Neutrophil (primary cell): ENCODE measurements at regions not wholly inside any gene's neighbourhood (a gene's known extent, or its start where the extent isn't known, plus 50 kb on each side); places are given as distances from the start of the nearest gene placed in this dataset.

Source experiments
- H3K27ac ChIP-seq: fragments of 200-600 bp; sonication (generic); 2 replicates; pipeline ENCODE4 v1.5.1; 2016; ENCODE audit warnings: mild to moderate bottlenecking, moderate library complexity
- H3K27me3 ChIP-seq: fragments of 200-600 bp; sonication (generic); 2 replicates; pipeline ENCODE4 v1.6.0; 2016; ENCODE audit warnings: mild to moderate bottlenecking
- H3K36me3 ChIP-seq: fragments of 200-600 bp; sonication (generic); 2 replicates; pipeline ENCODE4 v1.5.1; 2017
- H3K4me1 ChIP-seq, 2 experiments: fragments of 200-600 bp in 1 of 2; sonication (generic) in 1 of 2; 1 replicate in 1 of 2; 2 replicates in 1 of 2; pipeline versions ENCODE4 v1.5.1 to v1.6.1; 2013 to 2016; ENCODE audit warnings: low read depth in 1 of 2, low read length in 1 of 2, mild to moderate bottlenecking in 1 of 2, moderate library complexity in 1 of 2; ENCODE audit not compliant: control insufficient read depth in 1 of 2, insufficient read depth in 1 of 2
- H3K4me3 ChIP-seq, 2 experiments: fragments of 200-600 bp in 1 of 2; sonication (generic) in 1 of 2; 1 replicate in 1 of 2; 2 replicates in 1 of 2; pipeline ENCODE4 v1.5.1; 2013 to 2016; ENCODE audit warnings: low read depth in 1 of 2, low read length in 1 of 2, mild to moderate bottlenecking in 1 of 2, moderate library complexity in 1 of 2
- H3K9me3 ChIP-seq: fragments of 200-600 bp; sonication (generic); 2 replicates; pipeline ENCODE4 v1.5.1; 2016
- TF ChIP-seq, protein P1 (sequence below): fragments of 200-600 bp; sonication (generic); IDR thresholded peaks from 2 replicates; pipeline ENCODE4 v1.5.1; 2016; ENCODE audit warnings: antibody characterized with exemption

DNA sequence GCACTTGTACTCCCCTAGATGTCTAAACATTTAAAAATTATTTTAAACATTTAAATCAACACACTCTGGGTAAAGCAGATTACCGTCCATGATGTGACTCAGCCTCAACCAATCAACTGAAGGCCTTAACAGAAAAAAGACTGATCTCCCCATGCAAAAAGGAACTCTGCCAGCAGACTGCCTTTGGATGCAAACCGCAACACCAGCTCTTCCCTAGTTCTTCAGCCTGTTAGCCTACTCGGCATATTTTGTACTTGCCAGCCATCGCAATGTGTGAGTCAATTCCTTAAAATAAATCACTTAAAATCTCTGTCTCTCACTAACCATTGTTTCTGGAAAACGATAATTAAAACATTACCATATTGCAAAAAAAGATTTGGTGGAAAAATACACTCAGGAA lies 375.9 kb downstream of the RSL24D1 start:
- no peaks in the 10 kb centered on the region for H3K4me1 ChIP-seq
- no peak overlapping the region for H3K4me3 ChIP-seq
- H3K36me3 ChIP-seq = no peaks in the 10 kb centered on the region
- H3K9me3 ChIP-seq = no peaks in the 10 kb centered on the region
- no peaks in the 10 kb centered on the region for H3K27me3 ChIP-seq
- no peak overlapping the region for H3K27ac ChIP-seq
- TF ChIP-seq, protein P1, sequence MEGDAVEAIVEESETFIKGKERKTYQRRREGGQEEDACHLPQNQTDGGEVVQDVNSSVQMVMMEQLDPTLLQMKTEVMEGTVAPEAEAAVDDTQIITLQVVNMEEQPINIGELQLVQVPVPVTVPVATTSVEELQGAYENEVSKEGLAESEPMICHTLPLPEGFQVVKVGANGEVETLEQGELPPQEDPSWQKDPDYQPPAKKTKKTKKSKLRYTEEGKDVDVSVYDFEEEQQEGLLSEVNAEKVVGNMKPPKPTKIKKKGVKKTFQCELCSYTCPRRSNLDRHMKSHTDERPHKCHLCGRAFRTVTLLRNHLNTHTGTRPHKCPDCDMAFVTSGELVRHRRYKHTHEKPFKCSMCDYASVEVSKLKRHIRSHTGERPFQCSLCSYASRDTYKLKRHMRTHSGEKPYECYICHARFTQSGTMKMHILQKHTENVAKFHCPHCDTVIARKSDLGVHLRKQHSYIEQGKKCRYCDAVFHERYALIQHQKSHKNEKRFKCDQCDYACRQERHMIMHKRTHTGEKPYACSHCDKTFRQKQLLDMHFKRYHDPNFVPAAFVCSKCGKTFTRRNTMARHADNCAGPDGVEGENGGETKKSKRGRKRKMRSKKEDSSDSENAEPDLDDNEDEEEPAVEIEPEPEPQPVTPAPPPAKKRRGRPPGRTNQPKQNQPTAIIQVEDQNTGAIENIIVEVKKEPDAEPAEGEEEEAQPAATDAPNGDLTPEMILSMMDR = no peak

DNA sequence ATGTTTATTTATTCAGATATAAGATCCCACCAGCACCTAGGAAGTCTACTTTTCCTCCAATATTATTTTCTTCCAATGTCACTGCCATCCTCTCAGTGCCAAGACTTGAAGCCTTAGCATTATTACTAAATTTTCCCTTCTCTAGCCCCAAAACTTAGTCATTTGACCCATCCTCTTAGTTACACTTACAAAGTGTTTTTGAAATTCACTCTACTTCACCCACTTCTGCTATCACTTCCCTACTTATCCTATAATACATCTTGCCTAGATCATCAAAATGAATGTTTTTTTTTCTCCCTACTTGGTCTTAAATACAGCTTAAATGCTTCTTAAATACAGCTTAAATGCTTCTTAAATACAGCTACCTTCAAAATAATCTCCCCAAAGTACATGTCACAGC lies 376.6 kb downstream of the RSL24D1 start:
- no peaks in the 10 kb centered on the region for H3K9me3 ChIP-seq
- no peaks in the 10 kb centered on the region for H3K36me3 ChIP-seq
- TF ChIP-seq, protein P1 = no peak
- H3K27me3 ChIP-seq = no peaks in the 10 kb centered on the region
- H3K4me3 ChIP-seq = no peak overlapping the region
- H3K4me1 ChIP-seq = no peaks in the 10 kb centered on the region
- H3K27ac ChIP-seq = no peak overlapping the region

DNA sequence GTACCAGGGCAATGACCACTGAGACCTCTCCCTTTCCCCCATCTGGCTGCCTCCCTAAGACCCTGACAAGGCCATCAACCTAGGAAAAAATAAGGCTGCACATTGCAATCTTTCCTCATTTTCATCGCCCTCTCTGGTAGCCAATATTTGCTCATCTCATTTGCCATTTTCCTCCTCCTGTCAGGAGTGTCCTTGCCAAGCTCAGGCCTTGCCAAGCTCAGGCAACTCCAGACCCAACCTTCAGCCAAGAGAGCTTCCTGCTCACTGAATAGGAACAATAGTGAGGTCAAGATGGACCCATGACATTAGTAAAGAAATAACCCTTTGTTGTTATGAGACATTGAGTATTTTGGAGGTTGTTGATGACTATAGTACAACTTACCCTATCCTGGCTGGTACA lies 380.3 kb downstream of the RSL24D1 start:
- Histone ChIP-seq H3K36me3 (no peaks in the 10 kb centered on the region), H3K27ac (no peak overlapping the region), H3K4me3 (no peak overlapping the region), H3K27me3 (no peaks in the 10 kb centered on the region), H3K9me3 (no peaks in the 10 kb centered on the region), H3K4me1 (no peaks in the 10 kb centered on the region)
- TF ChIP-seq, protein P1 = no peak

DNA sequence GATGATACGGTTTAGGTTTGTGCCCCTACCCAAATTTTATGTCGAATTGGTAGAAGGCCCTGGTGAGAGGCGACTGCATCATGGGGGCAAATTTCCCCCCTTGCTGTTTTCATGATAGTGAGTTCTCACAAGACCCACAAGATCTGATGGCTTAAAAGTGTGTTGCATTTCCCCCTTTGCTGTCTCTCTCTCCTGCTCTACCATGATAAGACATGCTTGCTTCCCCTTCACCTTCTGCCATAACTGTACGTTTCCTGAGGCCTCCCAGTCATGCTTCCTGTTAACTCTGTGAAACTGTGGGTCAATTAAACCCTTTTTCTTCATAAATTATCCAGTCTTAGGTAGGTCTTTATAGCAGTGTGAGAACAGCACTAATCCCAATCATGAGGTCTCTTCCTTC lies 381.2 kb downstream of the RSL24D1 start:
- no peaks in the 10 kb centered on the region for H3K27me3 ChIP-seq
- TF ChIP-seq, protein P1 = no peak
- no peak overlapping the region for H3K27ac ChIP-seq
- no peaks in the 10 kb centered on the region for H3K9me3 ChIP-seq
- no peaks in the 10 kb centered on the region for H3K36me3 ChIP-seq
- no peak overlapping the region for H3K4me3 ChIP-seq
- no peaks in the 10 kb centered on the region for H3K4me1 ChIP-seq

DNA sequence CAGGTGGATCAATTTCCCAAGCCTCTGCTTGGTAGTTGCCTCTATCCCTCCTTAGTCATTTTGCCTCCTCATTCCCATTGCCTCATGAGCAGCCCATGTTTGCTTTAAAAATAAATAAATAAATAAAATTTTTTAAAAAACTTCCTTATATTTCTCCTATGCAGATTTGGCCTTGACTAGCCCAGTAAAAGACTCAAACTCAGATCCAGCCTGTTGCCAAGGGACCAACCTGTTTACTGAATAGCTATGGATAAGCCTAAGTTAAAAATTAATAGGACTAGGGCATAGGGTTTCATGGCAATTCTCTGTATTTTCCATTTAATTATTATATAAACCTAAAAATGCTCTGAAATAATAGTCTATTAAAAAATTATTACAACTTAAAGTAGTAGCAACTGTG lies 384.4 kb downstream of the RSL24D1 start:
- no peaks in the 10 kb centered on the region for H3K9me3 ChIP-seq
- no peak overlapping the region for H3K4me3 ChIP-seq
- H3K27ac ChIP-seq = no peak overlapping the region
- H3K36me3 ChIP-seq = no peaks in the 10 kb centered on the region
- H3K4me1 ChIP-seq = no peaks in the 10 kb centered on the region
- no peaks in the 10 kb centered on the region for H3K27me3 ChIP-seq
- TF ChIP-seq, protein P1 = no peak

DNA sequence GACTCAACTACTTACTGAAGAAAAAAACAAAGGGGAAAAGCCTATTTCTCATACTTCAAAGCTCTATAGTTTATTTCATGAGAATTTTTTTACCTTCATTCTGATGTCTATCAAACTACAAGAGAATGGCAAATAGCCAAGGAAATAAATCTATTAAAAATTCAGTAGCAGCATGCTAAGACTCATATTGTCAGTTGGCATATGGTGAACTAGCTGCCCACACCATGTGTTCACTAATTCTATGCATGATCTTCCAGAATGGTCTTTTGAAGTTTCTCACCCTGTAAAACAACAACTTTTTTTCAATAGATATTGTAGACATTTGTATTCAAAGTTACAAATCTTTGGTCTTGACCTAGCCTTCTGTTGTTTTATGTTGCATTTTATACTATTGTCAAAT lies 386.2 kb downstream of the RSL24D1 start:
- Histone ChIP-seq H3K4me3 (no peak overlapping the region), H3K27me3 (no peaks in the 10 kb centered on the region), H3K27ac (no peak overlapping the region), H3K36me3 (no peaks in the 10 kb centered on the region), H3K9me3 (no peaks in the 10 kb centered on the region), H3K4me1 (no peaks in the 10 kb centered on the region)
- TF ChIP-seq, protein P1 = no peak
